ENCODE measurements at regions not wholly inside any gene's neighbourhood (a gene's known extent, or its start where the extent isn't known, plus 50 kb on each side); places are given as distances from the start of the nearest gene placed in this dataset.

DNA sequence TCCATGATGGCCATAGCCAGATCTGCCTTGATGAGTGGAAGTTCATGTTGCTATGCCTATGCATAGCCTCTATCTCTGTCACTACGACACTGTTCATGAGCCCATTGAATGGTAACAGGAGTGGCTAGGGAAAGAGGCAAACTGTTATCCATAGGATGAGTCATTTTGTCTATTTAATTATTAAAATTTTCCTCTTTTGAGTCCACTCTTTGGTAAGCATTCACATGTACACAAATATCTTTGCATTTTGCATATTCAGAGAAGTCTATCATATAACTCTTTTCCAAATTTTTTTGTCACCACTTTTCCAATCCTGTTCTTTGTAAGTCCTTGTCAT lies 364.4 kb downstream of the KCNJ3 start:
- no peaks in the 10 kb centered on the region for H3K4me1 ChIP-seq
- H3K36me3 ChIP-seq, result no peaks in the 10 kb centered on the region
- H3K9me3 ChIP-seq, result peaks cover 0 to 5% (median 0%) of the 10 kb centered on the region in 3 donors
- H3K27me3 ChIP-seq, result no peaks in the 10 kb centered on the region
- WGBS, 2 donors (ENCODE audit: low coverage in 1 of 2), result 89% methylated on average over 1 of the region's 1 CpG; no CpG with 5 or more reads in 1 of the 2 donors
- H3K27ac ChIP-seq, result no peak overlapping the region
- TF ChIP-seq POLR2A (IDR thresholded peaks at IDR 0.05) (no peak), POLR2AphosphoS5 (IDR thresholded peaks at IDR 0.05) (no peak), EP300 (IDR thresholded peaks at IDR 0.05) (no peak)
- TF ChIP-seq, protein P1, sequence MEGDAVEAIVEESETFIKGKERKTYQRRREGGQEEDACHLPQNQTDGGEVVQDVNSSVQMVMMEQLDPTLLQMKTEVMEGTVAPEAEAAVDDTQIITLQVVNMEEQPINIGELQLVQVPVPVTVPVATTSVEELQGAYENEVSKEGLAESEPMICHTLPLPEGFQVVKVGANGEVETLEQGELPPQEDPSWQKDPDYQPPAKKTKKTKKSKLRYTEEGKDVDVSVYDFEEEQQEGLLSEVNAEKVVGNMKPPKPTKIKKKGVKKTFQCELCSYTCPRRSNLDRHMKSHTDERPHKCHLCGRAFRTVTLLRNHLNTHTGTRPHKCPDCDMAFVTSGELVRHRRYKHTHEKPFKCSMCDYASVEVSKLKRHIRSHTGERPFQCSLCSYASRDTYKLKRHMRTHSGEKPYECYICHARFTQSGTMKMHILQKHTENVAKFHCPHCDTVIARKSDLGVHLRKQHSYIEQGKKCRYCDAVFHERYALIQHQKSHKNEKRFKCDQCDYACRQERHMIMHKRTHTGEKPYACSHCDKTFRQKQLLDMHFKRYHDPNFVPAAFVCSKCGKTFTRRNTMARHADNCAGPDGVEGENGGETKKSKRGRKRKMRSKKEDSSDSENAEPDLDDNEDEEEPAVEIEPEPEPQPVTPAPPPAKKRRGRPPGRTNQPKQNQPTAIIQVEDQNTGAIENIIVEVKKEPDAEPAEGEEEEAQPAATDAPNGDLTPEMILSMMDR (IDR thresholded peaks at IDR 0.05), result no peak
- H3K4me3 ChIP-seq, result no peak overlapping the region
- no peak for ATAC-seq

DNA sequence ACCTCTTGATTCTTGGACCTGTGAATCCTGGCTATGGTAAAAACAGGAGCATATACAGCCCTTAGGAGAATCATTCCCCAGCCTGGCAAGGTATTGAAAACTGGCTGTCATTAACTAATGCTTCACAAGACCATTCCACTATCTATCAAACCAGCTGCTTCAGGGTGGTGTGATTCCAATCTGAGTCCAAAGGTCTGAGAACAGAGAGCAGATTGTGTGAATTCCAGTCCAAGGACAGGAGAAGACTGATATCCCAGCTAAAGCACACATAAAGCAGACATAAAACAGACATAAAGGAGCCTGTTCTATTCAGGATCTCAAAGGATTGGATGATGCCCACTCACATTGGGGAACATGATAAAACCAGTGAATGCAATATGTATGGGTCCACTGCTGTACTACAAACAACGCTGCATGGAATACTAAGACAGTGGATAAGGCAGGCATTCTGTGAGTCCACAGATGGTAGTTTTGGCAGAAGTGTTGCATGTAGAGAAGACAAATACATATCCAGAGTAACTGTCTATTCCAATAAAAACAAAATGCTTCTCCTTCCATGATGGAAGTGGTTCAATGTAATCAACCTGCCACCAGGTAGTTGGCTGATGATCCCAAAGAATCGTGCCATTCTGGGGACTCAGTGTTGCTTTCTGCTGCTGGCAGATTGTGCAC lies 363.9 kb downstream of the KCNJ3 start:
- 69 to 92% methylated on average over 2 of the region's 2 CpGs for WGBS, 2 donors (ENCODE audit: low coverage in 1 of 2)
- Histone ChIP-seq H3K27me3 (no peaks in the 10 kb centered on the region), H3K27ac (no peak overlapping the region), H3K4me1 (no peaks in the 10 kb centered on the region), H3K4me3 (no peak overlapping the region), H3K36me3 (no peaks in the 10 kb centered on the region), H3K9me3 (peaks cover 0 to 5% (median 0%) of the 10 kb centered on the region in 3 donors)
- TF ChIP-seq EP300 (IDR thresholded peaks at IDR 0.05) (no peak), POLR2AphosphoS5 (IDR thresholded peaks at IDR 0.05) (no peak), POLR2A (IDR thresholded peaks at IDR 0.05) (no peak)
- TF ChIP-seq, protein P1 (IDR thresholded peaks at IDR 0.05), result no peak
- no peak for ATAC-seq

DNA sequence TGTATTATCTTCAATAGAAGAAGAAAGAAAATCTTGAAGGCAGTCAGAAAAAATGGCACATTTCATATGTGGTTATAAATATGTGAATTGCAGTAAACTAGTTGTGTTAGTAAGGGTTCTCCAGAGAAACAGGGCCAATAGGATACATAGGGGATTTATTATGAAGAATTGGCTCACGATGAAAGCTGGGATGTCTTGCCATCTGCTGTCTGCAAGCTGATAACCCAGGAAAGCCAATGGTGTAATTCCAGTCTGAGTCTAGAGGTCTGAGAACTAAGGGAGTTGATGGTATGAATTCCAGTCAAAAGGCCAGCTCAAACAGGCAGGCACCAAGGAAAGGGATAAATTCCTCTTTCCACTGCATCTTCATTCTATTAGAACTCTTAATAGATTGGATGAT lies 362.4 kb downstream of the KCNJ3 start:
- Histone ChIP-seq H3K4me1 (no peaks in the 10 kb centered on the region), H3K27me3 (no peaks in the 10 kb centered on the region), H3K36me3 (no peaks in the 10 kb centered on the region), H3K4me3 (no peak overlapping the region), H3K27ac (no peak overlapping the region), H3K9me3 (peaks cover 0 to 5% (median 0%) of the 10 kb centered on the region in 3 donors)
- TF ChIP-seq, protein P1 (IDR thresholded peaks at IDR 0.05), result no peak
- TF ChIP-seq EP300 (IDR thresholded peaks at IDR 0.05) (no peak), POLR2A (IDR thresholded peaks at IDR 0.05) (no peak), POLR2AphosphoS5 (IDR thresholded peaks at IDR 0.05) (no peak)
- 67% methylated on average over 1 of the region's 1 CpG; no CpG with 5 or more reads in 1 of the 2 donors for WGBS, 2 donors (ENCODE audit: low coverage in 1 of 2)
- ATAC-seq, result no peak

DNA sequence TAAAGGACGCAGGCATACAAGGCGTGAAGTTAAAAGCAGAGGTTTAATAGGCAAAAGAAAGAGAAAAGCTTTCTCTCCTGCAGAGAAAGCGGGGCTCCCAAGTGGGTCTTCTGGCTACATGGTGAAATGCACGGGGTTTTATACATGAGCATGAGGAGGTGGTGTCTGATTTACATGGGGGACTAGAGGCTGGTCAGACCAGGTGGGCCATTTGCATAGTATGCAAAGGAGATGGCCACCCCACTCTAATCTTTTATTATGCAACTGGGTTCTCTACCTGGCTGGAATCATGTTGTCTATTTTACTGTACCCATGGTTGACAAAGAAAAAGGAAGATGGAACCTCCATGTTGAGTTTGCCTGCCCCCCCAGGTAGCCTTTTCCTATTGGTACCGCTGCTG lies 356.2 kb downstream of the KCNJ3 start:
- Histone ChIP-seq H3K9me3 (peaks cover 0 to under 1% (median 0%) of the 10 kb centered on the region in 3 donors), H3K27me3 (no peaks in the 10 kb centered on the region), H3K27ac (no peak overlapping the region), H3K4me3 (no peak overlapping the region), H3K36me3 (no peaks in the 10 kb centered on the region), H3K4me1 (no peaks in the 10 kb centered on the region)
- no peak for ATAC-seq
- TF ChIP-seq POLR2AphosphoS5 (IDR thresholded peaks at IDR 0.05) (no peak), EP300 (IDR thresholded peaks at IDR 0.05) (no peak), POLR2A (IDR thresholded peaks at IDR 0.05) (no peak)
- TF ChIP-seq, protein P1 (IDR thresholded peaks at IDR 0.05), result no peak
- 71 to 93% methylated on average over 4 to 5 of the region's 5 CpGs for WGBS, 2 donors (ENCODE audit: low coverage in 1 of 2)

DNA sequence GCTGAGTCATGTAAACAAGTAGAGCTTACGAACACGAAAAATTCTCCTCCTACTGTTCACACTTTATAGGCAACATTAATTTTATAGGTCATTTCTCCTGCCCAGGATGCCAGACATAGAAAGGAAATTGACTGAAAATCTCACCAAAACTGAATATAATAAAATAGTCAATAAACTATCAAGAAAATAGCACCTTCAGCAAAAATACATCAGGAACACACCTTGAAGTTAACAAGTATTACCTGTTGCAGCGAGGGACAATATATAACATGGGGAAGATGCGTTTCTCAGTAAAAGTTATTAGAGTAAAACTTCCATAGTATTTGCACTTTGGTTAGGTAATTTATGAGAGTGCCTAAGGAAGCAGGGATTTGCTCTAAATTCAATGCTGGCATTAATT lies 344.6 kb downstream of the KCNJ3 start:
- TF ChIP-seq POLR2AphosphoS5 (IDR thresholded peaks at IDR 0.05) (no peak), EP300 (IDR thresholded peaks at IDR 0.05) (no peak), POLR2A (IDR thresholded peaks at IDR 0.05) (no peak)
- TF ChIP-seq, protein P1 (IDR thresholded peaks at IDR 0.05), result no peak
- Histone ChIP-seq H3K36me3 (no peaks in the 10 kb centered on the region), H3K27ac (no peak overlapping the region), H3K27me3 (no peaks in the 10 kb centered on the region), H3K4me1 (no peaks in the 10 kb centered on the region), H3K9me3 (no peaks in the 10 kb centered on the region), H3K4me3 (no peak overlapping the region)
- WGBS, 2 donors (ENCODE audit: low coverage in 1 of 2), result 80 to 81% methylated on average over 4 of the region's 4 CpGs
- no peak for ATAC-seq

Data from gastroesophageal sphincter (tissue), 4 donors.